ENCODE measurements at regions not wholly inside any gene's neighbourhood (a gene's known extent, or its start where the extent isn't known, plus 50 kb on each side); places are given as distances from the start of the nearest gene placed in this dataset.

DNA sequence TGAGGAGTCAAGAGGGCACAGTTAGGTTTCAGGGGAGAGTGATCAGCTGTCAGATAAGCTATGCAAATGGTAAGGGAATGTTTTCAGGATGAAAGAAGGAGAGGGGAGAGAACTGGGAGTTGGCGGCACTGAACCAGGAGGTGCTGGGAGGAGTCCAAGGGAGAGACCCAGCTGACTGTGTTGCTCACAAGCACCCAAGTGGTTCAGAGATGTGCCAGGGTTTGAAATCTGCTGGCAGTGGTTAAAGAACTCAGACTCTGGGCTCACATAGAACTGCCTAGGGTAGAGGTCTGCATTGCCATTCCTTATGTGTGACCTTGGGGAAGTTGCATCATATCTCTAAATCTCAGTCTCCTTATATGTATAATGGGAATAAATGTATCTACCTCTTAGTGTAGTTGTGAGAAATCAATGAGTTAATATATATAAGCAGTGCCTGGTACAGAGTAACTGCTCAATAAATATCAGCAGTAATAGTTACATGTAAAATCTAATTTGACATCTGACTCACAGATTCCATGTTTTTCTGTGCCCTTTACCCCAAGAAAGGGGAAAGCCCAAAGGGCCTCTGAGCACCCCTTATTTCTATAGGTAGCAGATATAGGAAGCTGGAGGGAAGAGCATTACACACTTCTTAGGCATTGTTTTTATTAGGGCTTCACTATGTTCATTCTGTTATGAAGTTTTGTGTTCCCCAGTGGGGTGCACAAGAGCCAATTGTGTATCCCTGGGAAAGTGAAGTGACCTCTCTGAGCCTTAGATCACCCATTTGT, 66.9 kb upstream of the SESN3 start:
- DNase-seq = no peak

- DNase-seq = no peak
Observed at GRCh38 chr11:95296621-95297025, 65.6 kb upstream of the SESN3 start.

- DNase-seq = no peak
Observed at GRCh38 chr11:95296165-95296564, 65.2 kb upstream of the SESN3 start.

GRCh38 chr11:95295382-95296149, 64.6 kb upstream of the SESN3 start:
- no peak for DNase-seq

GRCh38 chr11:95294701-95295100, 63.7 kb upstream of the SESN3 start:
- DNase-seq = no peak

GRCh38 chr11:95293116-95293515, 62.1 kb upstream of the SESN3 start:
- DNase-seq = no peak

- no peak for DNase-seq
Observed at GRCh38 chr11:95291946-95292345, 60.9 kb upstream of the SESN3 start.

DNA sequence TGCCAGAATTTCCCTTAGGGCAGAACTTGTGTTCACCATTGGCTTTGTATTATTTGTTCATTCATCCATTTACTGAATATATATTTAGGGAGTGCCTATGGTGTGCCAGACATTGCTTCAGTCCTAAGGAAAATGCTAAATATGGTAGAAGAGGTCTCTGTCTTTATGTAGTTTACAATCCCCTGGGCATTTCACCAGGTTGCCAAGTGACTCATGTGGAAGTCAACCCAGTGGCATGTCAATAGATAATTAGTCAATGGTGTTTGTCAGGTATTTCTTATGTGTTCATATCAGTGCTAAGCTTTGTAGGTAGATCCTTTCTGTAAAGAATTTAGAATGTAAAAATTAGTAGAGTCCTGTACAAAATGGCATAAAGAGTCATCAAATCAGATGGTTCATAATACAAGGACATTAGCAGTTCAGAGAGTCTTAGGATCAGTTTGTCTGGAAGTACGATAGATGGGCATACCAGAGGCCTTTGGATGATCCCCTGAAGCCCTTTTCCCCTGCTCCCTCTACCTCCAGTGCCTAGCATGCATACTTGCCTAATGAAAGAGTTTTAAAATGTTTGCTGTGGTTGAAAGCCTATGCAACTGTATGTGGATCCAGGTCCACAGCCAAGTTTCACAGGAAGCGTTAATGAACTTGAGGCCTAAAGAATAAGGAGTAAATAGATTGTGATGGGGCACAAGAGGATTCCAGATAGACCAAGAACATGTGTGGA, 58.5 kb upstream of the SESN3 start:
- no peak for DNase-seq

- no peak for DNase-seq
Observed at GRCh38 chr11:95284057-95285052, 53.4 kb upstream of the SESN3 start.

DNA sequence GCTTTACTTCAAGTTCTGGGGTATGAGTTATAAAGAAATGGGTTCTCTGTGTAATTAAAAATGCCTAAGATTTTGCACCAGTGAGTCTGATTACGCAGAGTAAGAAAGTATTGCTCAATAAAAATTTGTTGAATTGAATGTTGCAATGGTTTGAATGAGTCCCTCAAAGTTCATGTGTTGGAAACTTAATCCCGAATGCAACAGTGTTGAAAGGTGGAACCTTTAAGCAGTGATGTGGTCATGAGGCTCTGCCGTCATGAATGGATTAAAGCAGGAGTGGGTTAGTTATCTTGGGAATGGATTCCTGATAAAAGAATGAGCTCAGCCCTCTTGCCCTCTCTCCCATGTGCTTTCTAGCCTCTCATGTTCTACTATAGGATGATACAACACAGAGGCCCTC, 52.6 kb upstream of the SESN3 start:
- DNase-seq = no peak

- no peak for DNase-seq
Observed at GRCh38 chr11:95283146-95283545, 52.1 kb upstream of the SESN3 start.

GRCh38 chr11:95282291-95282751, 51.3 kb upstream of the SESN3 start:
- no peak for DNase-seq
